DMS53 treated with DMSO at 0.1 percent for 48 hours (cell line): ENCODE measurements at regions not wholly inside any gene's neighbourhood (a gene's known extent, or its start where the extent isn't known, plus 50 kb on each side); places are given as distances from the start of the nearest gene placed in this dataset.
"Not testable (repeated sequence)": the region's sequence is repeated elsewhere in the genome, so short reads cannot be mapped to it uniquely, and the experiment has no call there.

ENCODE experiments used
- DNase-seq: peaks from one replicate; lab custom pipeline; 2025; ENCODE audit not compliant: unreplicated experiment; lab: John Stamatoyannopoulos, UW

- not testable (repeated sequence) for DNase-seq
These were observed 94.4 kb upstream of the GAS1 start for GRCh38 chr9:87041553-87042235.

- DNase-seq: not testable (repeated sequence)
These were observed 102.8 kb upstream of the GAS1 start for GRCh38 chr9:87049929-87050608.

DNA sequence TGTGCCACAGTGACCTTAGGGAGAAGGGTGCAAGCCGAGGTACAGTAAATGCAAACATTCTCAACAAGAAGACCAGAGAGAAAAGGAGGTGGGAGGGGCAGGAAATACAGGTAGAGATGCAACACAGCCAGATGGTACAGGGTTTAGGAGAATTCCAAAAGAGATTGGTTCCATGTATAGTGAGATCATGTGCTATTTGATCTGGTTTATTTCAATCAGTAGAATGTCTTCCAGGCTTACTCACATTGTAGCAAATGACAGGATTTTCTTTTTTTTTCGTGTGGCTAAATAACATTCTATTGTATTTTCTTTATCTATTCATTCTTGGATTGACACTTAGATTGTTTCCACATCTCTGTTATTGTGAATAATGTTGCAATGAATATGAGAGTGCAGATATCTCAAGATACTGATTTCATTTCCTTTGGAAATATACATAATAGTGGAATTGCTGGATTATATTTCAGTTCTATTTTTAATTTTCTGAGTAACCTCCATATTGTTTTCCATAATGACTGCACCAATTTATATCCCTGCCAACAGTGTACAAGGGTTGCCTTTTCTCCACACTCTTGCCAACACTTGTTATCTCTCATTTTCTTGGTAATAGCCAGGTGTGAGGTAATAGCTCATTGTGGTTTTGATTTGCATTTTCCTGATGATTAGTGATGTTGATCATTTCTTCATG is 107.8 kb upstream of the GAS1 start:
- DNase-seq: no peak

- DNase-seq: no peak
These were observed 112.5 kb upstream of the GAS1 start for GRCh38 chr9:87059772-87060171.

- DNase-seq: no peak
These were observed 115.4 kb upstream of the GAS1 start for GRCh38 chr9:87062746-87063145.

GRCh38 chr9:87063246-87063645 is 115.9 kb upstream of the GAS1 start:
- no peak for DNase-seq

DNA sequence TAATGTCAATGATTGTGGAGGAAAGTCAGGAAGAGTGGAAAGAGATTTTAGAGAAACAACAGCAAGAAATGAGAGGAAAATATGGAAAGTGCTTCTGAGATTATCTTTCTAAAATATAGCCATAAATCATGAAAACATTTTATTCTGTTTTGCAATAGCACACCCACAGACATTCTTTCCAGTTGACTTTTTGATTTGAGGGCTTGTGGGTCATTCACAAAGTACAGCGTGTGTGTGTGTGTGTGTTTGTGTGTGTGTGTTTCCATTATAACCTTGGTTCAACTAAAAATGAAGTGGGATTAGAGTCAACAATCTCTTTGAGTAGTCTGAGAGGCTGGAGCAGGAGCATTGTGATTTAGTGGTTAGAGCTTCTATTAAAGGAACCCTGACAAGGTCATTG is 116.6 kb upstream of the GAS1 start:
- no peak for DNase-seq

DNA sequence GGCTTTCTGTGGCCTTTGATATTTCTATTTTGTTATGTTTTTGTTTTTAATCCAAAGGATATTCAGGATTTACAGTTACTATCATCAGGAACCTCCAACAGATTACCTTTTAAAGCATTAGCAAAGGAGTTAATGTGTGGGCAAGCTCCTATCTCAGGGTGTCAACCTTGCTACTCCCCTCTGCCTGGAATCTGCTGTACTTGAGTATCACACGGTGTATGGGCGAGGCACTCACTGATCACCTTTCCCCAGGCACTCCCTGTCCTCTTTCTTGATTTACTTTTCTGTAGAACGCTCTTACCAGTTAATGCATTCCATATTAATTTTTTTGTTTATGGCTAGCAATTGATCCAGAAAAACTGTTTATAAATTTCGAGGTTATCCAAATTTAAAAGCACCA is 117.0 kb upstream of the GAS1 start:
- no peak for DNase-seq

- no peak for DNase-seq
These were observed 118.7 kb upstream of the GAS1 start for GRCh38 chr9:87065981-87066380.

GRCh38 chr9:87067426-87067825 is 120.1 kb upstream of the GAS1 start:
- no peak for DNase-seq

DNA sequence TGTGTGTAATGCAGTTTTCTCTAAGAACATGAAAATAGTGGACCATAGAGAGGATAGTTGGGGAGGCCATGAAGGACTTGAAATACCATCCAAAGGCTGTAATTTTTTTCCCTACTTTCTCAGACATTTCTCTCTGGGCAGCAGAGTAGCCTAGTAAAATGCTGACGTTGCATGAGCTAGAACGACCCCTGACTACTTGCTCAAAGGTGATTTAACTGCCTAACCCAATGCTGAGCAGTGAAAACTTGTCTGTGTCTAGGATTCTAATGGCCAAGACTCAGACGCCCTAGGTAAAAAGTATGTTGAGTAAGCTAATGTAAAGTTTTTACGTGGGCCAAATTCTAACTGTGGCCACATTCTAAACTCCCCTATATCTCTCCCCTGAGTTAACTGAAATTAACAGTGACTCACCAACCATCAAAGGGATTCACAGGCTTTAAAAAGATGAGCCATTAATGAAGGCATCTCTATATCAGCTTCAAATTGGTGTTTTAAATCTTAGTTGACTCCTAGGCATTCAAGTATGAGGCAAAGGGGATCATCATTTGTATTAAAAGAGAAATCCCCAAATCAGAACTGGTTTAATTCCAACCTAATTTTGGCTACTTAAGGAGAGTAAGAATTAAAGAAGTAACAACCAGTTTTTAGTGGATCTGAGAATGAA is 121.0 kb upstream of the GAS1 start:
- no peak for DNase-seq

- no peak for DNase-seq
These were observed 122.4 kb upstream of the GAS1 start for GRCh38 chr9:87069690-87070089.

- DNase-seq: no peak
These were observed 123.0 kb upstream of the GAS1 start for GRCh38 chr9:87070336-87070735.

GRCh38 chr9:87071473-87071872 is 124.2 kb upstream of the GAS1 start:
- no peak for DNase-seq

DNA sequence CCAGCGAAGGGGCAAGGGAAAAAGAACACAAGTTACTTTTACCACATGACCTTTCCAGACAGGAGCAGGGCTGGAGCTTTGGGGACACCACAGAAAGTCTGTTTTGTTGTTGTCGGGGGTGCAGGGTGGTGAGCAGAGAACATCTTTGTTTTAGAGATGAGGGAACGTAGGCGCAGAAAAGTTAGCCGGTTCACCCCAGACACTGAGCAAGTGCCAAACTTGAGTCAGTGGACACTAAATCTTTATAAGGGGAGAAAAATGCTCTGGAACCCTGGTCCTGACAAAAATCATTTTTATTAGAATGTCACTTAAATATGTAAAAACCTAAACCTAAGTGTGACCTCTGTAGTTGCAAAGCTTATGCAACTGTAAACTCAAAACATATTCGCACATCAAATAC is 126.4 kb upstream of the GAS1 start:
- no peak for DNase-seq

DNA sequence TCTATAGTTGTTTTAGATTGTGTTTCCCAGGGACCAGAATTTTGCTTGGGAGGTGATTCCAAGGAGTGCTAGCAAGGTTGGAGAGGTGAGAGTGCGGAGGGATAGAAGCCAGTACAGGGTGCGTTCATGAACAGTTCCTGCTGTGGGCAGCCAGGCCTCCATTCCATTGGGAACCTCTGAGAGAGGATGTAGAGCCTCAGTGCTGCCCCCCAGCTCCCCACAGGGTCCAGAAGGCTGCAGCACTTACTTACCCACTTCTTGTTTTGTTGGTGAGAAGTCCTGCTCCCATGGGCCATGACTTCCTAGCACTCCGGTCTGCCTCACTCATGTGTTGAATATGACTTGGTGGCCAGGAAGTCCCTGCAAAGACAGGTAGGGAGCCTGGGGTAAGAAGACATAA is 128.2 kb upstream of the GAS1 start:
- no peak for DNase-seq

GRCh38 chr9:87076825-87077224 is 129.5 kb upstream of the GAS1 start:
- DNase-seq: no peak

DNA sequence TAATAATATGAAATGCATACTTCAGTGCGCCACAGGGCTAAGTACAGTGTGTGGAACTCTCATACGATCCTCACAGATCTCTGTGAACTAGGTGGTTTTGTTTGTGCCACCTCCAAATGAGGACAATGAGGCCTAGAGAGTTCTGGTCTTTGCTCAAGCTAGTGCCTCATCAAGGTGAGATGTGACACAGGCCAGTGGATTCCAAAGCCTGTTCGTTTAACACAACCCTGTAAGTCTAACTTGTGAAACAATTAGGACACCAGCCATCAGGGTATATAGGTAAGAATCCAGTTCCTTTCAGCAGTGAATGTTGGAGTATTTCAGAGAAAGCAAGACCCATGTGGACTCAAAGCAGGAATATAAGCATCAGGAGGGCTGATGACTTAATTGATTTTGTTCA is 130.7 kb upstream of the GAS1 start:
- no peak for DNase-seq

- no peak for DNase-seq
These were observed 133.4 kb upstream of the GAS1 start for GRCh38 chr9:87080512-87081264.

- DNase-seq: no peak
These were observed 134.2 kb upstream of the GAS1 start for GRCh38 chr9:87081503-87081902.

- no peak for DNase-seq
These were observed 136.7 kb upstream of the GAS1 start for GRCh38 chr9:87083986-87084385.
